Thymus (tissue), 11 donors: ENCODE measurements at regions not wholly inside any gene's neighbourhood (a gene's known extent, or its start where the extent isn't known, plus 50 kb on each side); places are given as distances from the start of the nearest gene placed in this dataset.
A peak's percentile ranks its signal among the peaks of the same experiment; 100 is the strongest.

Source experiments
- DNase-seq, 9 donors: peaks; one replicate each; pipeline ENCODE4 v3.0.0-alpha.2; 2013; ENCODE audit warnings: low spot score in 9 of 9, low read depth in 6 of 9, missing footprints in 1 of 9
- H3K27ac ChIP-seq, 2 donors: one replicate each; pipeline ENCODE4 v1.5.1; 2013; ENCODE audit warnings: control low read depth in 1 of 2, low read depth in 1 of 2, low read length in 1 of 2, mild to moderate bottlenecking in 1 of 2, moderate library complexity in 1 of 2
- H3K27me3 ChIP-seq, 2 donors: one replicate each; pipeline ENCODE4 v1.5.1; 2013; ENCODE audit warnings: low read length in 1 of 2; ENCODE audit not compliant: control insufficient read depth in 2 of 2, insufficient read depth in 1 of 2
- H3K36me3 ChIP-seq, 2 donors: one replicate each; pipeline ENCODE4 v1.5.1; 2013; ENCODE audit warnings: low read length in 1 of 2, mild to moderate bottlenecking in 1 of 2, moderate library complexity in 1 of 2; ENCODE audit not compliant: control insufficient read depth in 2 of 2, insufficient read depth in 2 of 2
- H3K4me1 ChIP-seq, 2 donors: one replicate each; pipeline ENCODE4 v1.5.1; 2013; ENCODE audit warnings: low read length in 2 of 2; ENCODE audit not compliant: control insufficient read depth in 2 of 2, insufficient read depth in 2 of 2
- H3K4me3 ChIP-seq, 2 donors: one replicate each; pipeline ENCODE4 v1.5.1; 2013; ENCODE audit warnings: low read length in 2 of 2, control low read depth in 1 of 2, mild to moderate bottlenecking in 1 of 2
- H3K9me3 ChIP-seq, 2 donors: one replicate each; pipeline ENCODE4 v1.5.1; 2013; ENCODE audit warnings: low read length in 1 of 2, mild to moderate bottlenecking in 1 of 2; ENCODE audit not compliant: control insufficient read depth in 2 of 2, insufficient read depth in 1 of 2
- WGBS: extraction: QIAGEN DNeasy Blood & Tissue Kit; methylation state at CpG from one replicate; pipeline ENCODE4 v1.1.7; 2013; 5-methylcytosine and 5-hydroxymethylcytosine counted together
- donor health status: healthy.

DNA sequence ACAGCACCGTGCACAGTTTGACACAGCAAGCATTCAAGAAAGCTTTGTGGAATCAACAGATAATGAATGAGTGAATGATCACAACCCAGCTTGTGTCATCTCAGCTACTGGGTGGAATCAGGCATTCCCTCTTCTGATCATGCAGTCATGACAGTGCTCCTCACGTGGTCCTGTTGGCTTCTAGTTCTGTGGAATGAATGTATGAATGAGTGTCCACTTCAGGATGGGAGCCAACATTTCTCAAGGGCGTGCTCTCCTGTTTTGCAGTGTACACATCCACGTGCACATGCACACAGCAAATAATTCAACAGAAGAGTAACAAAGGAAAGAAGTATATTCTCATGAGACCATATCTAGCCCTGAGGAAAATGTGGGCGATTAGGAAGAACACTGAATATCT lies 133.1 kb upstream of the NPVF start:
- 93% methylated on average over 5 of the region's 5 CpGs for WGBS
- H3K27ac ChIP-seq: no peak overlapping the region
- no peaks in the 10 kb centered on the region for H3K27me3 ChIP-seq

DNA sequence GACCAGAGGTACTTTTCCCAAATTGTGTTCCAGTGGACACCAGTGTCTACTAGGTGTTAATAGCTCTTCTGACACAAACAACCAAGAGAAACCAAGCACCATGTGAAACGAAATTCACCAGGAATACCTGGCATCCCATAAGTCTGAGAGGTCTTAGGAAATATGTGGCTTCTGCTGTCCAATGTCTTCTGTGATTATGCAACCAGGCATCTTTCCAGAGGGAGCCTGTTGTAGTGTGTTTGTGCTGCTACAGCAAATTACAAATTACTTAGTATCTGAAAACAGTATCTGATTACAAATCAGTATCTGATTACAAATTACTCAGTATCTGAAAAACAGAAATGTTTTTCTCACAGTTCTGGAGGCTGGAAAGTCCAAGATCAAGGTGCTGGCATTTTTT lies 133.6 kb upstream of the NPVF start:
- no peaks in the 10 kb centered on the region for H3K36me3 ChIP-seq
- no peak overlapping the region for H3K4me3 ChIP-seq
- DNase-seq: no peak
- no peak overlapping the region for H3K27ac ChIP-seq
- H3K9me3 ChIP-seq: no peaks in the 10 kb centered on the region
- peaks cover 0 to 4% of the 10 kb centered on the region in 2 donors for H3K4me1 ChIP-seq
- H3K27me3 ChIP-seq: no peaks in the 10 kb centered on the region
- WGBS: 73% methylated on average over 1 of the region's 1 CpG

More for the DNA sequence above, 133.1 kb upstream of the NPVF start:
- Histone ChIP-seq H3K4me1 (peaks cover 0 to 4% of the 10 kb centered on the region in 2 donors), H3K9me3 (no peaks in the 10 kb centered on the region), H3K36me3 (no peaks in the 10 kb centered on the region), H3K4me3 (no peak overlapping the region)
- DNase-seq: no peak

DNA sequence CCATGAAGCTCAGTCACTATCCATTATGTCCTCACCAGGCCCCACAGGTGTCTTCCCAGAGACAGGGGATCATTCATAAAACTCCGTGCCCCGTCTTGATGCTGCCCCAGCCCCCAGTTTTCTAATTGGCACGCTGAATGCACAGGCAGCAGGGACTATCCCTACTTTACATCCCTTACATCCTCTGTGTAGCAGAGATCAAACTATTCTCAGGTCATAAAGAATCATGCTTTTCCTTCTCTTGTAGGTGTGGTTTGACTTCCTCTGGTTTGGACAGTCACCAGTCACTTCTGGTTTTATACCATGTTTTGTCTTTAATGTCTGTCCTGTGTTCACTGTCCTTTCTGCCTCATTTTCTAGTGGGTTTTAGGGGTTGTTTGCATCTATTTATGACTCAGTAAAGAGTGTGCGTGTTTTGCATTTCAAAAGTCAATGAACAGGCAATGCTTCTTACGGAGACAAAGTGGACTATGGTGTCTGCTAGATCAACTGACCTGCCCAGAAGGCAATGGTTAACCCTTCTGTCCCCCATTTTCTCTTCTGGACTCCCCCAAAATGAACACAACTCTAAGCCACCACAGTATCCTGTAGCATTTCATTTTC lies 140.4 kb upstream of the NPVF start:
- WGBS: 94% methylated on average over 5 of the region's 5 CpGs
- no peak overlapping the region for H3K4me3 ChIP-seq
- no peaks in the 10 kb centered on the region for H3K36me3 ChIP-seq
- H3K4me1 ChIP-seq: no peaks in the 10 kb centered on the region
- peaks cover 0 to 2% of the 10 kb centered on the region in 2 donors for H3K9me3 ChIP-seq
- no peaks in the 10 kb centered on the region for H3K27me3 ChIP-seq
- DNase-seq: no peak
- no peak overlapping the region for H3K27ac ChIP-seq

DNA sequence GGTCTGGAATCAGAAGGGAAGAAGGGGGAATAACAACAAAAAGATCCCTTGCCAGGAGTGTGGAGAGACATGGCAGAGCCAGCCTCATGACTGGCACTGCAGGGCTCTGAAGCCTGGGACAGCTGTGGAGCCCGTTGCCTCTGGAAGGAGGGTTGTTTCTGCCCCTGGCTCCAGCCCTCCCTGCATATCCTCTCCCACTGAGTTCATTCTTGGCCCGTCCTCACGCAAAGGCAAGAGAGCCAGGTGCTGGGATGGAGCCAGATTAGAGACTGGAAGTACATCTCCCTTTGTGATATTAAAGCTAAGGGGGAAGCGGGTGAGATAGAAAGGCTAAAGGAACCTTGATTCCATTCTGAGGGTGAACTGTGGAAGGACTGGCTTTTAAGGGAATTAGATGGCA lies 141.5 kb upstream of the NPVF start:
- Histone ChIP-seq H3K27ac (no peak overlapping the region), H3K4me1 (no peaks in the 10 kb centered on the region), H3K36me3 (no peaks in the 10 kb centered on the region), H3K4me3 (no peak overlapping the region), H3K9me3 (peaks cover 0 to 2% of the 10 kb centered on the region in 2 donors), H3K27me3 (no peaks in the 10 kb centered on the region)
- WGBS: 87% methylated on average over 4 of the region's 4 CpGs
- no peak for DNase-seq

DNA sequence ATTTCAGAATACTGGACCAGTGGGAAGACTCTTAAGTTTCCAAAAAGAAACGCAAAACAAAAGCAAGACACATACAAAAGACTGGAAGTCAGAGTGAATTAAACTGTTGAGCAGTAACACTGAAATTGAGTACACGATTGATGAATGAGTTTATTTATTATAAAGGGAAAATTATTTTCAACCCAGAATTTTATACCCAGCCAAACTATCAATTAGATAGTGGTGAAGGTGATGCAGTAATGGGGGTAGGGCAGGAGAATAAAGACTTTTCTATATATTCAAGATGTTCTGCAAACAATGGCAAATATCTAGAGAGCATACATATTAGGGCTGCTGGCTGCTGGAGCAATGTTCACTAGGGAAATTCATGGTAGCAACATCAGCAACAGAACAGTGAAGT lies 143.7 kb upstream of the NPVF start:
- Histone ChIP-seq H3K4me3 (no peak overlapping the region), H3K27me3 (no peaks in the 10 kb centered on the region), H3K36me3 (no peaks in the 10 kb centered on the region), H3K27ac (no peak overlapping the region), H3K4me1 (no peaks in the 10 kb centered on the region), H3K9me3 (peaks cover 0 to 2% of the 10 kb centered on the region in 2 donors)
- DNase-seq: no peak
- WGBS: 97% methylated on average over 2 of the region's 2 CpGs

DNA sequence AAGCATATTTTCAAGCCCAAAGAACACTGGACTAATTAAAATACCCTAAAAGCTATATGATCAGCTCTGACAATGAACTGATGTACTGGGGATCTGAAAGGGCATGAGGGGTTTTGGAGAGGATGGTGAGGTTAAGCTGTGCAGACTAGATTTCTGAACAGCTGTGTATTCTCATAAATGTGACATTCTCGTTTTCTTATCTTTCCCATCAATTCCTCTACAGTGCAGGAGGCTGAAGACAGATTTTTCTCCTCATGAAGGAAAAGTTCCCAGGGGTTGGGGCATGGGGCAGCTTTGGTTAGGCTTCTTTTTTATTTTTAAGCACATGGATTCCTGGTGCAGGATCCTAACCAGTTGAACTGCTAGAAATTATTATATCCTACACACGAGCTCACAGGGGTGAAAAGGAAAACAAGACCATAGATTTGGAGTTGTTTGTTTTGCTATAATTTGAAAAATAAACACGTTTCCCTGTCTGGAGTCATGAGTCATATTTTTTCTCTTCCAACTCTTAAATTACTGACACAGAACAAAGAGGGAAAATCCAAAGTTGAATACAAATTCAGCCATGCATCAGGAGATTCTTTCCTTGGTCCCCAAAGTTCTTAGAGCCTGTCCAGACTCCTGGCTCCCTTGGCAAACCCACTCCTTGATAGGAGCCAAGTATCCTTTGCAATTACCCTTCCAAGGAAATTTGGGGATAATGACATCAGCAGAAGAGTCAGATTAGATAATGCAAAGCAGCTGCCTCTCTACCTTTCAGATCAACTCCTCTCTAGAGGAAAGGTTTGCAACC lies 147.7 kb upstream of the NPVF start:
- Histone ChIP-seq H3K4me3 (no peak overlapping the region), H3K9me3 (peaks cover 0 to 2% of the 10 kb centered on the region in 2 donors), H3K27ac (peak overlapping the region in 1 of 2 donors; percentile 2), H3K4me1 (no peaks in the 10 kb centered on the region), H3K36me3 (no peaks in the 10 kb centered on the region), H3K27me3 (no peaks in the 10 kb centered on the region)
- WGBS: 62% methylated on average over 3 of the region's 3 CpGs
- no peak for DNase-seq

DNA sequence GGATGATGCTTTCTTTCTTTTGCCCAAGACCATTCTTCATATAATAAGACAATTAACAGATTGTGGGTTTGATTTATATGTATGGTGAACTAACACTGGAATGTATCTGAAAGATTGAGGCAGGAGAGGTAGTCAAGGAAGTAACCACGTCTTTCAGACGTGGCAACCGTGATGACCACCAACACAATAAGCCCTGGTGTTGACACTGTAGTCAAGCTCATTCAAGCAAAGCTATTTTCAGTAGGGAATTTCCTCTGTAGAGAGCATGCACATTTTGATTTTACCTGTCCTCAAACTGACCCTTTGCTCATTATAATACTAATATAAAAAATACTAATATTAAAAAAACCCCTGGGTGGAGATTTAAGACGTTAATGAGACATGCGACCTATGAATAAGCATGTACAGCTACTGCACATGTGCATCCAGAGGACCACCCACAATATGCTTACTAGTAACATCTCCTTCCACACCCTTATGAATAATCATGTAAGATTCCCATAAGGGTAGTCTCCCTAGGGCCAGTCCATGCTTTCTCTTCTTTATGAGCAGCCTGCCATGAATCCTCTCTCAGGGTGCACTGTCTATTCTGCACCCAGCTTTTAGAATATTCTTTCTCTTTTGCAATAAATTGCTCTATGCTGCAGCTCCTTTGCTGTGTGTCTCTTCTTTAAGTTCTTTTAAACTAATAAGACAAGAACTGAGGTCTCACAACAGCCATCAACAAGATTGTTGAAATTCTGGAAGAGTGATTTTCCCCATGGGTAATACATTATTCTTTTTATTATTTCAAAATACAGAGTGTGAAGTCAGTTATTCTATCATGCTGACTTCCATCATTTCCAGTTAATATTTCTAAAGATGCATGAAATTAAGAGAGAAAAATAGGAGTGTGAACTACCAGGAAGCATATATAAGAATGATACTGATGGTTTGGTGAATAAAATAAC lies 151.3 kb upstream of the NPVF start:
- WGBS: 92% methylated on average over 5 of the region's 5 CpGs
- no peaks in the 10 kb centered on the region for H3K4me1 ChIP-seq
- H3K27ac ChIP-seq: no peak overlapping the region
- H3K4me3 ChIP-seq: no peak overlapping the region
- no peaks in the 10 kb centered on the region for H3K36me3 ChIP-seq
- H3K27me3 ChIP-seq: no peaks in the 10 kb centered on the region
- no peak for DNase-seq
- H3K9me3 ChIP-seq: no peaks in the 10 kb centered on the region

DNA sequence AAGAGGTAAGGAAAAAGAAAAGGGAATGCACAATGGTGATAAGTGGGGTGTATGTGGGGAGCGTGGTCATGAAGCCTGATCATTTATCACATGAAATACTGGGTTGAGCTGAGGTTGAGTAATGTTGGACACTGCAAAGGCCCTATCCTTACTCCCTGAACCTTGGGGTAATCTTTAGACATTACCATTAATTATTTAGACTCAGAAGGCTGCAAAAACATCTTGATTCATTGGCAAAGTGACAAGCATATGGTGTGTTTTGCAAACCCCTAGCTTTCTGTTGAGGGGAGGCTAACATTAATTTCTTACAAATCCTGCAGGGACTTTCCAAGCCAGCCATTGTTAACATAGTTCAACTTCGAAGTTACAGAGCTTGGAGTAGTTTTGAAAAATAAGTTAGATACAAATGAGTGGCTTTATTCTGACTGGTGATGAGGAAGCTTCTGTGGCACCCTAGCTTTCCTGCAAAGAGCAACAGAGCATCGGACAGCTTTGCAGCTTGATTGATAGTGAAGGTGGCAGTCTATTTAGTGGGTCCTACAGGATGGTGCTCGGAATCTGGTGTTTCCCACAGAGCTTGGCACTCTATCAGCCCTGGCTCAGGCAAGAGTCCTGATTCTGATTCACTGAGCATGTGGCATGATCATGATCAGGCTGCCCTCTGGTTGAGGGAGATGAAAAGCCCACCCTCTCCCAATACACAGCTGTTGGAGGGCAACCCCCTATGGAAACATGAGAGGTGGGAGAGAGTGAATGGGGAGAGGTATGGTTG lies 153.7 kb upstream of the NPVF start:
- peak overlapping the region in 1 of 2 donors; percentile 51 for H3K27ac ChIP-seq
- H3K4me1 ChIP-seq: no peaks in the 10 kb centered on the region
- H3K9me3 ChIP-seq: no peaks in the 10 kb centered on the region
- peak in 1 of 9 donors; percentile 5 for DNase-seq
- 89% methylated on average over 4 of the region's 4 CpGs for WGBS
- no peaks in the 10 kb centered on the region for H3K36me3 ChIP-seq
- H3K4me3 ChIP-seq: no peak overlapping the region
- H3K27me3 ChIP-seq: no peaks in the 10 kb centered on the region
